ENCODE measurements at regions not wholly inside any gene's neighbourhood (a gene's known extent, or its start where the extent isn't known, plus 50 kb on each side); places are given as distances from the start of the nearest gene placed in this dataset.

- no peaks in the 10 kb centered on the region for H3K9me3 ChIP-seq (ENCODE audit: control insufficient read depth in 1 of 2, low read length in 2 of 2)
- H3K36me3 ChIP-seq (ENCODE audit: control insufficient read depth in 1 of 2, insufficient read depth in 2 of 2, low read length in 2 of 2): no peaks in the 10 kb centered on the region
- H3K27me3 ChIP-seq (ENCODE audit: low read depth, low read length): no peaks in the 10 kb centered on the region
- H3K4me1 ChIP-seq (ENCODE audit: control insufficient read depth in 1 of 2, insufficient read depth in 2 of 2, low read length in 2 of 2): no peaks in the 10 kb centered on the region
- no peak overlapping the region for H3K27ac ChIP-seq (ENCODE audit: low read length)
- H3K4me3 ChIP-seq (ENCODE audit: low read depth in 1 of 2, low read length in 2 of 2): no peak overlapping the region
Observed at GRCh38 chr1:105865546-105865945, 1190.9 kb upstream of the PRMT6 start.

GRCh38 chr1:105872817-105873216, 1183.7 kb upstream of the PRMT6 start:
- Histone ChIP-seq H3K36me3 (ENCODE audit: control insufficient read depth in 1 of 2, insufficient read depth in 2 of 2, low read length in 2 of 2) (no peaks in the 10 kb centered on the region), H3K4me3 (ENCODE audit: low read depth in 1 of 2, low read length in 2 of 2) (no peak overlapping the region), H3K9me3 (ENCODE audit: control insufficient read depth in 1 of 2, low read length in 2 of 2) (peaks cover 0 to 5% of the 10 kb centered on the region in 2 donors), H3K27me3 (ENCODE audit: low read depth, low read length) (no peaks in the 10 kb centered on the region), H3K27ac (ENCODE audit: low read length) (no peak overlapping the region), H3K4me1 (ENCODE audit: control insufficient read depth in 1 of 2, insufficient read depth in 2 of 2, low read length in 2 of 2) (no peaks in the 10 kb centered on the region)

- H3K4me1 ChIP-seq (ENCODE audit: control insufficient read depth in 1 of 2, insufficient read depth in 2 of 2, low read length in 2 of 2): no peaks in the 10 kb centered on the region
- no peak overlapping the region for H3K27ac ChIP-seq (ENCODE audit: low read length)
- no peaks in the 10 kb centered on the region for H3K27me3 ChIP-seq (ENCODE audit: low read depth, low read length)
- no peaks in the 10 kb centered on the region for H3K36me3 ChIP-seq (ENCODE audit: control insufficient read depth in 1 of 2, insufficient read depth in 2 of 2, low read length in 2 of 2)
- peaks cover 0 to 8% of the 10 kb centered on the region in 2 donors for H3K9me3 ChIP-seq (ENCODE audit: control insufficient read depth in 1 of 2, low read length in 2 of 2)
- H3K4me3 ChIP-seq (ENCODE audit: low read depth in 1 of 2, low read length in 2 of 2): no peak overlapping the region
Observed at GRCh38 chr1:105874621-105875020, 1181.9 kb upstream of the PRMT6 start.

GRCh38 chr1:105886309-105886708, 1170.2 kb upstream of the PRMT6 start:
- H3K27me3 ChIP-seq (ENCODE audit: low read depth, low read length): no peaks in the 10 kb centered on the region
- H3K36me3 ChIP-seq (ENCODE audit: control insufficient read depth in 1 of 2, insufficient read depth in 2 of 2, low read length in 2 of 2): no peaks in the 10 kb centered on the region
- H3K4me3 ChIP-seq (ENCODE audit: low read depth in 1 of 2, low read length in 2 of 2): no peak overlapping the region
- H3K4me1 ChIP-seq (ENCODE audit: control insufficient read depth in 1 of 2, insufficient read depth in 2 of 2, low read length in 2 of 2): no peaks in the 10 kb centered on the region
- no peak overlapping the region for H3K27ac ChIP-seq (ENCODE audit: low read length)
- H3K9me3 ChIP-seq (ENCODE audit: control insufficient read depth in 1 of 2, low read length in 2 of 2): no peaks in the 10 kb centered on the region

GRCh38 chr1:105891308-105891707, 1165.2 kb upstream of the PRMT6 start:
- Histone ChIP-seq H3K4me3 (ENCODE audit: low read depth in 1 of 2, low read length in 2 of 2) (no peak overlapping the region), H3K4me1 (ENCODE audit: control insufficient read depth in 1 of 2, insufficient read depth in 2 of 2, low read length in 2 of 2) (no peaks in the 10 kb centered on the region), H3K36me3 (ENCODE audit: control insufficient read depth in 1 of 2, insufficient read depth in 2 of 2, low read length in 2 of 2) (no peaks in the 10 kb centered on the region), H3K27ac (ENCODE audit: low read length) (no peak overlapping the region), H3K9me3 (ENCODE audit: control insufficient read depth in 1 of 2, low read length in 2 of 2) (no peaks in the 10 kb centered on the region), H3K27me3 (ENCODE audit: low read depth, low read length) (no peaks in the 10 kb centered on the region)

GRCh38 chr1:105894006-105894405, 1162.5 kb upstream of the PRMT6 start:
- Histone ChIP-seq H3K36me3 (ENCODE audit: control insufficient read depth in 1 of 2, insufficient read depth in 2 of 2, low read length in 2 of 2) (no peaks in the 10 kb centered on the region), H3K9me3 (ENCODE audit: control insufficient read depth in 1 of 2, low read length in 2 of 2) (no peaks in the 10 kb centered on the region), H3K4me3 (ENCODE audit: low read depth in 1 of 2, low read length in 2 of 2) (no peak overlapping the region), H3K27ac (ENCODE audit: low read length) (no peak overlapping the region), H3K4me1 (ENCODE audit: control insufficient read depth in 1 of 2, insufficient read depth in 2 of 2, low read length in 2 of 2) (no peaks in the 10 kb centered on the region), H3K27me3 (ENCODE audit: low read depth, low read length) (no peaks in the 10 kb centered on the region)

GRCh38 chr1:105909811-105910210, 1146.7 kb upstream of the PRMT6 start:
- H3K27ac ChIP-seq (ENCODE audit: low read length): no peak overlapping the region
- no peak overlapping the region for H3K4me3 ChIP-seq (ENCODE audit: low read depth in 1 of 2, low read length in 2 of 2)
- H3K36me3 ChIP-seq (ENCODE audit: control insufficient read depth in 1 of 2, insufficient read depth in 2 of 2, low read length in 2 of 2): no peaks in the 10 kb centered on the region
- no peaks in the 10 kb centered on the region for H3K27me3 ChIP-seq (ENCODE audit: low read depth, low read length)
- no peaks in the 10 kb centered on the region for H3K4me1 ChIP-seq (ENCODE audit: control insufficient read depth in 1 of 2, insufficient read depth in 2 of 2, low read length in 2 of 2)
- H3K9me3 ChIP-seq (ENCODE audit: control insufficient read depth in 1 of 2, low read length in 2 of 2): no peaks in the 10 kb centered on the region

GRCh38 chr1:105914403-105914802, 1142.1 kb upstream of the PRMT6 start:
- Histone ChIP-seq H3K27ac (ENCODE audit: low read length) (no peak overlapping the region), H3K36me3 (ENCODE audit: control insufficient read depth in 1 of 2, insufficient read depth in 2 of 2, low read length in 2 of 2) (no peaks in the 10 kb centered on the region), H3K9me3 (ENCODE audit: control insufficient read depth in 1 of 2, low read length in 2 of 2) (no peaks in the 10 kb centered on the region), H3K4me3 (ENCODE audit: low read depth in 1 of 2, low read length in 2 of 2) (no peak overlapping the region), H3K4me1 (ENCODE audit: control insufficient read depth in 1 of 2, insufficient read depth in 2 of 2, low read length in 2 of 2) (no peaks in the 10 kb centered on the region), H3K27me3 (ENCODE audit: low read depth, low read length) (no peaks in the 10 kb centered on the region)

GRCh38 chr1:105934806-105935205, 1121.7 kb upstream of the PRMT6 start:
- no peak overlapping the region for H3K4me3 ChIP-seq (ENCODE audit: low read depth in 1 of 2, low read length in 2 of 2)
- no peaks in the 10 kb centered on the region for H3K4me1 ChIP-seq (ENCODE audit: control insufficient read depth in 1 of 2, insufficient read depth in 2 of 2, low read length in 2 of 2)
- H3K27me3 ChIP-seq (ENCODE audit: low read depth, low read length): no peaks in the 10 kb centered on the region
- H3K27ac ChIP-seq (ENCODE audit: low read length): no peak overlapping the region
- no peaks in the 10 kb centered on the region for H3K9me3 ChIP-seq (ENCODE audit: control insufficient read depth in 1 of 2, low read length in 2 of 2)
- no peaks in the 10 kb centered on the region for H3K36me3 ChIP-seq (ENCODE audit: control insufficient read depth in 1 of 2, insufficient read depth in 2 of 2, low read length in 2 of 2)

- Histone ChIP-seq H3K27ac (ENCODE audit: low read length) (no peak overlapping the region), H3K9me3 (ENCODE audit: control insufficient read depth in 1 of 2, low read length in 2 of 2) (peaks cover 0 to under 1% of the 10 kb centered on the region in 2 donors), H3K27me3 (ENCODE audit: low read depth, low read length) (no peaks in the 10 kb centered on the region), H3K36me3 (ENCODE audit: control insufficient read depth in 1 of 2, insufficient read depth in 2 of 2, low read length in 2 of 2) (no peaks in the 10 kb centered on the region), H3K4me1 (ENCODE audit: control insufficient read depth in 1 of 2, insufficient read depth in 2 of 2, low read length in 2 of 2) (no peaks in the 10 kb centered on the region), H3K4me3 (ENCODE audit: low read depth in 1 of 2, low read length in 2 of 2) (no peak overlapping the region)
Observed at GRCh38 chr1:105964879-105965278, 1091.6 kb upstream of the PRMT6 start.

- Histone ChIP-seq H3K9me3 (ENCODE audit: control insufficient read depth in 1 of 2, low read length in 2 of 2) (no peaks in the 10 kb centered on the region), H3K27ac (ENCODE audit: low read length) (no peak overlapping the region), H3K36me3 (ENCODE audit: control insufficient read depth in 1 of 2, insufficient read depth in 2 of 2, low read length in 2 of 2) (no peaks in the 10 kb centered on the region), H3K4me3 (ENCODE audit: low read depth in 1 of 2, low read length in 2 of 2) (no peak overlapping the region), H3K4me1 (ENCODE audit: control insufficient read depth in 1 of 2, insufficient read depth in 2 of 2, low read length in 2 of 2) (no peaks in the 10 kb centered on the region), H3K27me3 (ENCODE audit: low read depth, low read length) (no peaks in the 10 kb centered on the region)
Observed at GRCh38 chr1:105997516-105997915, 1059.0 kb upstream of the PRMT6 start.

- no peak overlapping the region for H3K4me3 ChIP-seq (ENCODE audit: low read depth in 1 of 2, low read length in 2 of 2)
- no peaks in the 10 kb centered on the region for H3K27me3 ChIP-seq (ENCODE audit: low read depth, low read length)
Observed at GRCh38 chr1:106022312-106022902, 1034.1 kb upstream of the PRMT6 start.

More at GRCh38 chr1:106022312-106022902, 1034.1 kb upstream of the PRMT6 start:
- Histone ChIP-seq H3K4me1 (ENCODE audit: control insufficient read depth in 1 of 2, insufficient read depth in 2 of 2, low read length in 2 of 2) (no peaks in the 10 kb centered on the region), H3K27ac (ENCODE audit: low read length) (no peak overlapping the region), H3K36me3 (ENCODE audit: control insufficient read depth in 1 of 2, insufficient read depth in 2 of 2, low read length in 2 of 2) (no peaks in the 10 kb centered on the region), H3K9me3 (ENCODE audit: control insufficient read depth in 1 of 2, low read length in 2 of 2) (no peaks in the 10 kb centered on the region)
